GM12864 (cell line): ENCODE measurements at regions not wholly inside any gene's neighbourhood (a gene's known extent, or its start where the extent isn't known, plus 50 kb on each side); places are given as distances from the start of the nearest gene placed in this dataset.

Experiments
- DNase-seq: peaks from one replicate; pipeline ENCODE4 v3.0.0-alpha.2; 2011; ENCODE audit warnings: low read depth
- H3K4me3 ChIP-seq: 2 replicates; pipeline ENCODE4 v1.5.1; 2011; ENCODE audit warnings: mild to moderate bottlenecking, low read depth, low read length, control low read depth
- CTCF ChIP-seq: IDR thresholded peaks from 2 replicates; pipeline ENCODE4 v1.5.1; 2011; ENCODE audit warnings: low read depth, mild to moderate bottlenecking, moderate library complexity, low read length, control low read depth, inconsistent platforms; ENCODE audit errors: missing control alignments

GRCh38 chr2:67528320-67528719 lies 131.2 kb downstream of the ETAA1 start:
- no peak for TF ChIP-seq CTCF
- no peak for DNase-seq
- no peak overlapping the region for H3K4me3 ChIP-seq

GRCh38 chr2:67532387-67532786 lies 135.3 kb downstream of the ETAA1 start:
- H3K4me3 ChIP-seq: no peak overlapping the region
- no peak for TF ChIP-seq CTCF
- DNase-seq: no peak

- H3K4me3 ChIP-seq: no peak overlapping the region
- no peak for TF ChIP-seq CTCF
- no peak for DNase-seq
Measured at GRCh38 chr2:67534745-67535144, 137.6 kb downstream of the ETAA1 start.

GRCh38 chr2:67540962-67541361 lies 143.8 kb downstream of the ETAA1 start:
- no peak overlapping the region for H3K4me3 ChIP-seq
- DNase-seq: no peak
- no peak for TF ChIP-seq CTCF

- no peak for DNase-seq
- H3K4me3 ChIP-seq: no peak overlapping the region
- no peak for TF ChIP-seq CTCF
Measured at GRCh38 chr2:67544286-67544685, 147.2 kb downstream of the ETAA1 start.

GRCh38 chr2:67548317-67549201 lies 151.4 kb downstream of the ETAA1 start:
- TF ChIP-seq CTCF: no peak
- DNase-seq: no peak
- no peak overlapping the region for H3K4me3 ChIP-seq

- TF ChIP-seq CTCF: no peak
- H3K4me3 ChIP-seq: no peak overlapping the region
- no peak for DNase-seq
Measured at GRCh38 chr2:67559156-67559555, 162.0 kb downstream of the ETAA1 start.
